ENCODE measurements at regions not wholly inside any gene's neighbourhood (a gene's known extent, or its start where the extent isn't known, plus 50 kb on each side); places are given as distances from the start of the nearest gene placed in this dataset.

DNA sequence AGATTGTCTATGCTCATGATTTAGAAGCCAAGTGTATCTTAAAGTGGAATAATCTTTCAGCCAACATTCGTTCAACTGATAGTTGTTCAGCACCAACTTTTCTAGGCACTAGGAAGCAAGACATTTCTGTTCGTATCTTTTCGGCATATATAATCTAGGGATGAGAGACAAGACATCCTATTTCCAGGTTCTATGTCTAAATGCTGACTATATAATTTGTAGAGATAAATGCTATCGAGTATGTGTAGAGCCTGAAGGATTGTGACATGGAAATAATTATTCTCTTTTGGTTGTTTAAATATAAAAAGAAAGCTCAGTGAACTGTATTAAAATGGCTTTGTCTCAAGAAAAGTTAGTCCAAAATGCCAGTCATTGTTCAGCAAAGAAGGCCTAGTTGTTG, 371.6 kb downstream of the DOK5 start:
- TF ChIP-seq, protein P1, sequence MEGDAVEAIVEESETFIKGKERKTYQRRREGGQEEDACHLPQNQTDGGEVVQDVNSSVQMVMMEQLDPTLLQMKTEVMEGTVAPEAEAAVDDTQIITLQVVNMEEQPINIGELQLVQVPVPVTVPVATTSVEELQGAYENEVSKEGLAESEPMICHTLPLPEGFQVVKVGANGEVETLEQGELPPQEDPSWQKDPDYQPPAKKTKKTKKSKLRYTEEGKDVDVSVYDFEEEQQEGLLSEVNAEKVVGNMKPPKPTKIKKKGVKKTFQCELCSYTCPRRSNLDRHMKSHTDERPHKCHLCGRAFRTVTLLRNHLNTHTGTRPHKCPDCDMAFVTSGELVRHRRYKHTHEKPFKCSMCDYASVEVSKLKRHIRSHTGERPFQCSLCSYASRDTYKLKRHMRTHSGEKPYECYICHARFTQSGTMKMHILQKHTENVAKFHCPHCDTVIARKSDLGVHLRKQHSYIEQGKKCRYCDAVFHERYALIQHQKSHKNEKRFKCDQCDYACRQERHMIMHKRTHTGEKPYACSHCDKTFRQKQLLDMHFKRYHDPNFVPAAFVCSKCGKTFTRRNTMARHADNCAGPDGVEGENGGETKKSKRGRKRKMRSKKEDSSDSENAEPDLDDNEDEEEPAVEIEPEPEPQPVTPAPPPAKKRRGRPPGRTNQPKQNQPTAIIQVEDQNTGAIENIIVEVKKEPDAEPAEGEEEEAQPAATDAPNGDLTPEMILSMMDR (IDR thresholded peaks at IDR 0.05), result no peak
- TF ChIP-seq ZFX (IDR thresholded peaks at IDR 0.05; ENCODE audit: borderline replicate concordance), result no peak
